Kidney tubule cell (primary cell): ENCODE measurements at regions not wholly inside any gene's neighbourhood (a gene's known extent, or its start where the extent isn't known, plus 50 kb on each side); places are given as distances from the start of the nearest gene placed in this dataset.
A peak's percentile ranks its signal among the peaks of the same experiment; 100 is the strongest.
"Not testable (repeated sequence)": the region's sequence is repeated elsewhere in the genome, so short reads cannot be mapped to it uniquely, and the experiment has no call there.

Source experiments
- DNase-seq: peaks from one replicate; pipeline ENCODE4 v3.0.0-alpha.2; 2018; ENCODE audit warnings: low spot score

- no peak for DNase-seq
Measured at GRCh38 chr18:39599251-39599650, 2033.7 kb upstream of the CELF4 start.

- no peak for DNase-seq
Measured at GRCh38 chr18:39596891-39597290, 2031.3 kb upstream of the CELF4 start.

DNA sequence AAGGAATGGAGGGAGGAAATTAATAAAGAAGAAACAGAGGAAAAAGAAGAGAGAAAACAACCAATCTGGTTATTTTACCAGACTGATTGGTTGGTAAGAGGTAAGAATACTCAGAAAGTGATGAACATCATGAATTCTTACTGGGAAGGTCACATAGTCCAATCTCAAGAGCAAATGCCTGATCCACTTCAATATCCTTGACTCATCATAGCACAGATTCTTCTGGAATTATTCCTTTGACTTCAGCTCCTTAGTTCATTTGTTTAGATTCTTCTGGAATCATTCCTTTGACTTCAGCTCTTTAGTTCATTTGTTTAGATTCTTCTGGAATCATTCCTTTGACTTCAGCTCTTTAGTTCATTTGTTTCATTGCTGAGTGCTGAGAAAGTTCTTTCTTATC is 2030.6 kb upstream of the CELF4 start:
- no peak for DNase-seq

- DNase-seq = no peak
Measured at GRCh38 chr18:39594206-39594605, 2028.6 kb upstream of the CELF4 start.

DNA sequence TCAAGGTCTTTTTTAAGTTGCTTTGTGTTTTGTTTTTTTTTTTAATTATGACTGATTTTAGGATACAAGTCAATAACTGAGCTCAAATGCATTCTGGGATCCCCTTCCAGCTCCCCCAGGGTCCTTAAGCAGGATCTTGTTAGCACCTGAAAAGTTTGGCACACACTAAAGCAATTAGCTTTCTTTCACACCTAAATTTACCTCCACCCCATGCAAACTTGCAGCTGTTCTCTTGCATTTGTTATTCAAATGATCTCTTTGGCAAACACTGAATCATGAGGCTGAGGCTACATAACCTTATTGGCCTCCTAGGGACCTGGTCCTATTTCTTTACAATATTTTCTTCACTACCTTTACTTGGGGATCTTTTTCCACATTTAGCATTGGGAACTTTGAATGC is 2026.1 kb upstream of the CELF4 start:
- no peak for DNase-seq

DNA sequence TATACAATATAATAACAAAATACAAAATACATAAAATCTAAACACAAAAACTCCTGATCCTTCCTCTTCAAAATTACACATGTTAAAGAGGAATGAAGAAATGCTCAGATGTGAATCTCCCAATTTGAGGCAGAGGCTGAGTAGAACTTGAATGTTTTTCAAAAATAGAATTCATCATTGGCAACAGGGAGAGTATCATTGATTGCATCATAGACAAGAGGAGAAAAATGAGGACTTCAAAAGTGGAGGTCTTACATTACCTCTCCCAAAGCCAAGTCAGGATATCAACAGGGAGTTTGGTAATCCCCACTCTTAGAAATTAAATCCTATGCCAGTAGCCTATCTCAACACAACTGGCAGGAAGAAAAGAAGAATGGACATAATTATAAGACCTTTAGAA is 2023.9 kb upstream of the CELF4 start:
- no peak for DNase-seq

GRCh38 chr18:39587586-39587985 is 2022.0 kb upstream of the CELF4 start:
- no peak for DNase-seq

- DNase-seq = no peak
Measured at GRCh38 chr18:39586741-39587140, 2021.1 kb upstream of the CELF4 start.

DNA sequence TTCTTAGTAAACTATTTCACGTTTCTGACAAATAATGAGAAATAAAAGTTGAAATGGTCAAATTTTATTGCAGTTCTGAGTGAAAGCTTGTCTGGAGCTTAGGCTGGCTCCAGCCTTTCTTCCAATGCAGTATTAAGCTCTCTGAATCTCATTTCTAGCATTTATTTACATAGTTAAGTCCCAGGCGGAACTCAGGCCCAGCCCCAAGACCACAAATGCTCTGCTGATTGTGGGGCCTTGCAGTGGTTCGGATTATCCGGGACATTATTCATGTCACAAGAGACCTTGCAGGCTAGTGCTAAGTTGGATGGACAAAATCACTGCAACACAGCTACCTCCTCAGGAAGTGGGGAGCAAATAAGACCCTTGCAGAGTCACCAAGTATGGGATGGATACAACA is 2009.3 kb upstream of the CELF4 start:
- no peak for DNase-seq

GRCh38 chr18:39571511-39571910 is 2005.9 kb upstream of the CELF4 start:
- DNase-seq = peak; percentile 30

- not testable (repeated sequence) for DNase-seq
Measured at GRCh38 chr18:39565551-39566230, 2000.1 kb upstream of the CELF4 start.

GRCh38 chr18:39564716-39565115 is 1999.1 kb upstream of the CELF4 start:
- DNase-seq = no peak

DNA sequence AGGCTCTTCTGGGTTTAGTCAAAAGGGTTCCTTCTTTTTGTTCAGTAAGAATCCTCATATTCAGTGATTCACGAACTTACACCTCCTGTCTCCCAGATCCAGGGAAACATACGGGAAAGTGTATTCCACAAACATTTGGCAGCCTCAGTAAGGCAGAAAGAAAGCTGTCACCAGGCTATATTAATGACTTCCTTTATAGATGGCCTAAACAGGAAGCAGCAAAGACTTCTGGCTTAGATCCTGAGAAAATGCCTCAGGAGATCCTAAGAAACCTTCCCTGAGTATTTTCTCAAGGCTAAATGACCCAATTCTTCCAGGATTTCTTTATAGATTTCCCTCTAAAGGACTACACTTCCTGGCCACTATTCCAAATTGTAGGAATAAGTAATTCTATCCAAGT is 1995.5 kb upstream of the CELF4 start:
- no peak for DNase-seq

DNA sequence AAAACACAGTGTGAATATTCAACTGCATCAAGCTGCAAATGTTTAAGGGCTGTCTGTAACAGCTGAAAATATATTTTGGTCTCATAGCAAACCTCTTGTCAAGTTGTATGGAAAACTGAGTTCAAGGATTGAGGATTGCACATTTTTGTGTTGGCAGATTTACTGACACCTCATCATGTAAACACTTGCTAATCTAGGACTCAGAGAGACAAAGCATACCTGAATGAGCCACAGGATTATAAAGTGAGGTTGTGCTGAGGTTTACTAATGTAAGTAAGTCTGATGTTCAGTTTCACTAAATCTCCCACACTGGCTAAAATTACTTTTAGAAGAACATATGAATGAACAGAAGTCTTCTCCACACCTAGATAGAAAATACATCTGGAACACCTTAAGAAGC is 1993.1 kb upstream of the CELF4 start:
- no peak for DNase-seq

GRCh38 chr18:39555496-39555895 is 1989.9 kb upstream of the CELF4 start:
- no peak for DNase-seq

- DNase-seq = no peak
Measured at GRCh38 chr18:39550701-39551100, 1985.1 kb upstream of the CELF4 start.

DNA sequence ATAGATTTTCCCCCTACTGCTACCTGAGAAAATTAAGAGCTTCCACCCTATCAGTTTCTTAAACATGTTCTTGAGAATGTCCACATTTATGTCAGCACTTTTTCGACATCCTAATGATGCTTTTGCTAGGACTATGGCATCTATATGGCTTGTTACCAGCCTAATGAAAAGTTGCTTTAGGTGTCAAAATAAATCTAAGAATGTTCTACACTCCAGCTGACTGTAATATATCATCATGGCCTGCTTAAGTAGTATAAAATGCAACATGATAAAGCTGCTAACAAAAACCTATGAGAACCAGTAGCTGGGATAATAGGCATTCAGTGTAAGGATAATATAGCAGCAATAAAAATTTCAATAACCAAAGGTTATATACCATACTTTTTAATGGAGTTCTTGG is 1983.5 kb upstream of the CELF4 start:
- no peak for DNase-seq

GRCh38 chr18:39531659-39532058 is 1966.1 kb upstream of the CELF4 start:
- DNase-seq = no peak

GRCh38 chr18:39529358-39529757 is 1963.8 kb upstream of the CELF4 start:
- DNase-seq = no peak

DNA sequence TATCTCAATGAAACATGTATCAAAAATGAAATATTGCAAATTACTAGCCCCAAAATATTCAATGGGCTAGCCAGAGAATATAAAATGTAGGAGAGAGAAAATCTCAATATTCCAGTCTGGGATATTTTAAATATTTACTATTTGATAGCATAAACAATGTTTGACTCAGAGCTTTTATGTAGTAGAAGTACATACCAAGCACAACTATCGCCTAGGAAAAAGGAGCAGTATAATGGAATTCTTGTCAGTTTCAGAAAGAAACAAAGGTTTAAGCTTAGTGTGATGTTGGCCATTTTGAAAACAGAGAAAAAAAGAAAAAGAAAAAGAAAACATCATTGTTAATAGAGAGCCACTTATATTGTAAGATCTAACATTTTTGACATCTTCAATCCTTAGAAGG is 1961.9 kb upstream of the CELF4 start:
- no peak for DNase-seq

- no peak for DNase-seq
Measured at GRCh38 chr18:39524370-39524769, 1958.8 kb upstream of the CELF4 start.

DNA sequence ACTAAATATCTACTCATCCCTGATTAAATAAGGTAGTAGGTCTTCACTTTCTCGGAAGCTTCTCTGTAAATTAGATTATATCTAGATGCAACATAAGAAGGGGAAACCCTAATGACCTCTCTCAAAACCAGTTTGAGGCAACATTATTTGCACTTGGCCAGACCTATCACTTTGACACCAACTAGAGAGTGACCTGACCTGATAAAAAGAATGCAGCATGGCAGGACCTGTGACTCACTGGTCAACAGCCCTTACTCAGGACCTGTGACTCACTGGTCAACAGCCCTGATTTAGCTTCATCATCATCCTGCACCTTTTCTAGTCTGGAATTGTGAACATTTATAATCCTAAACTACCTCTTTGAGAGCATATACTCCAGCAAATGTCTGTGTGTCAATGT is 1957.7 kb upstream of the CELF4 start:
- peak; percentile 87 for DNase-seq

GRCh38 chr18:39521164-39521563 is 1955.6 kb upstream of the CELF4 start:
- DNase-seq = peak; percentile 49

DNA sequence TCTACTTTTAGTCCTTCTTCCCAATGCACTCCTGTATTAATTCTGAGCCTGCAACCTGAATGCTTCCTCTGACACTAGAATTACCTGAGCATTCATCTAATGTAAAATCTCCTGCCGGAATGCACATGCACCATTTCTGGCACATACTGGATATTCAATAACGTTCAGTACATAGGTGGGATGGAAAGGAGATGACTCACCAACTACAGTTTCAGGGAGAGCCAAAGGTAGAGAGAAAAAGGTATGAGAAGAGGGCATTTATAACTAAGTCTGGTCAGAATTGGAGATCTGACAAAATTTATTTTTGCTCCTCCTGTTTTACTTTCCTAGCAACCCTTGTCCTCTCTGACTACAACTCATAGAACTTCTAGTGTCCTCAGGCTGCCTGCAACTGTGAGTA is 1954.1 kb upstream of the CELF4 start:
- DNase-seq = peak; percentile 26

- no peak for DNase-seq
Measured at GRCh38 chr18:39515299-39515698, 1949.7 kb upstream of the CELF4 start.
